PFSK-1 (cell line): ENCODE measurements at regions not wholly inside any gene's neighbourhood (a gene's known extent, or its start where the extent isn't known, plus 50 kb on each side); places are given as distances from the start of the nearest gene placed in this dataset.

Source experiments
- FOXP2 ChIP-seq: optimal IDR thresholded peaks from 2 replicates; pipeline ENCODE3; 2011; ENCODE audit warnings: borderline replicate concordance, control low read depth, inconsistent platforms; ENCODE audit not compliant: insufficient read depth; ENCODE audit errors: extremely low read length, extremely low read depth
- POLR2AphosphoS5 ChIP-seq: IDR thresholded peaks from 2 replicates; pipeline ENCODE4 v1.6.1; 2012; ENCODE audit warnings: low read depth, mild to moderate bottlenecking, control low read depth, low read length, moderate library complexity
- REST ChIP-seq, 2 experiments: IDR thresholded peaks; 2 replicates each; pipeline versions ENCODE4 v1.6.1 to v1.8.0; 2011 to 2012; ENCODE audit warnings: low read depth in 2 of 2, low read length in 2 of 2, control low read depth in 1 of 2, inconsistent platforms in 1 of 2, mild to moderate bottlenecking in 1 of 2, moderate library complexity in 1 of 2; ENCODE audit not compliant: insufficient read depth in 1 of 2
- SIN3A ChIP-seq: IDR thresholded peaks from 2 replicates; pipeline ENCODE4 v1.6.1; 2012; ENCODE audit warnings: mild to moderate bottlenecking, low read length, moderate library complexity, borderline replicate concordance; ENCODE audit not compliant: insufficient read depth
- TAF1 ChIP-seq: IDR thresholded peaks from 2 replicates; pipeline ENCODE4 v1.6.1; 2012; ENCODE audit warnings: low read length, control low read depth, borderline replicate concordance; ENCODE audit not compliant: insufficient read depth

- TF ChIP-seq REST (IDR thresholded peaks at IDR 0.05; ENCODE audit: insufficient read depth in 1 of 2, low read depth in 2 of 2, low read length in 2 of 2) (no peak), FOXP2 (no peak), POLR2AphosphoS5 (no peak), TAF1 (no peak), SIN3A (no peak)
Measured at GRCh38 chr6:145345094-145345493, 390.2 kb downstream of the EPM2A start.

DNA sequence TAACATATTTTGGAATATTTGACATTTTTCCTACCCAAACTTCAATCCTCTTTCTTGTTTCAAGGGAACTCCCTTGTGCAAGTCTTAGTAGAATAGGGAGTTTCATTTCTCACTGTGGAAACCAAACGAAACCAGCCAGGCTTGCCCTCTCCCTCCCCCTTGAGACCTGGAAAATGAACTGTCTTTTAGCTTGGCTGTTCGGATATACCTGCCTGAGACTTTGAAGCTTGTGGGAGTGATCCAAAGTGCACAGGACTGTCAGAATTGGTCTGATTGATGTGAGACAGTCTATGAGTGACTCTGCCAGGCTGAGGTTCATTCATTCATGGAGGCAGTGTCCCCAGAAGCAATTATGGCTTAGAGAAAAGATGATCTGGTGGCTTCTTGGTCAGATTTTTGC lies 388.1 kb downstream of the EPM2A start:
- no peak for TF ChIP-seq SIN3A
- no peak for TF ChIP-seq POLR2AphosphoS5
- no peak for TF ChIP-seq REST (IDR thresholded peaks at IDR 0.05; ENCODE audit: insufficient read depth in 1 of 2, low read depth in 2 of 2, low read length in 2 of 2)
- no peak for TF ChIP-seq FOXP2
- no peak for TF ChIP-seq TAF1

- TF ChIP-seq FOXP2 (no peak), TAF1 (no peak), REST (IDR thresholded peaks at IDR 0.05; ENCODE audit: insufficient read depth in 1 of 2, low read depth in 2 of 2, low read length in 2 of 2) (no peak), SIN3A (no peak), POLR2AphosphoS5 (no peak)
Measured at GRCh38 chr6:145349950-145350510, 385.3 kb downstream of the EPM2A start.

GRCh38 chr6:145350928-145351327 lies 384.4 kb downstream of the EPM2A start:
- TF ChIP-seq REST (IDR thresholded peaks at IDR 0.05; ENCODE audit: insufficient read depth in 1 of 2, low read depth in 2 of 2, low read length in 2 of 2) = no peak
- TF ChIP-seq TAF1 = no peak
- TF ChIP-seq SIN3A = no peak
- TF ChIP-seq FOXP2 = no peak
- TF ChIP-seq POLR2AphosphoS5 = no peak

DNA sequence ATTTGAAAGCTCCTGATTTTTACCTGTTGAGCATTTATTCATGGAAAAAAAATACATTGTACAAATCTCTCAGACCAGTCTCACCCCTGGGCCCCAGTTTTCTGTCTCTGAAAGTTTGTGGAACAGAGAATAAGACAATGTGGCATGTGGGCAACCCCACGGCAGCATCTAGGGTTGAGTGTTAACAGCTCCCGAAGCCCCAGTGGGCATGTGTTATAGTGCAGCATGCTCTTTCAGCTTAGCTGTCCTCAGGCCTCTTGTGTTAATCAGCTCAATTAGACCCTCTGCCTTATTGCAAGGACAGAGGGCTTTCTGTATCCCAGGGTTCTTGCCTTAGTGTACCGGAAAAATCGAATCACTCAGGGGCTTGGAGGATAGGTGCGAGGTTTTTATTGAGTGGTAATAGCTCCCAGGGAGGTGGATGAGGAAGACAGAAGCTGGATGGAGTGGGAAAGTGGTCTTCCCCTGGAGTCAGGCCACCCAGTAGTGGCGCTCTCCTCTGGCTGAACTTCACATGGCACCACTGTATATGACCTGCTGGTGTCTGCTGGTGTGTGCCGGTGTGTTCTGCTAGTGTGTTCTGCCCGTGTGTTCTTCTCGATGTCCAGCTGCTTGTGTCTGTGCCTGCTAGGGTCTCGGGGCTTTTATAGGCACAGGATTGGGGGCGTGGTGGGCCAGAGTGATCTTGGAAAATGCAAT lies 382.8 kb downstream of the EPM2A start:
- TF ChIP-seq TAF1 = no peak
